HepG2 (cell line): ENCODE measurements at regions not wholly inside any gene's neighbourhood (a gene's known extent, or its start where the extent isn't known, plus 50 kb on each side); places are given as distances from the start of the nearest gene placed in this dataset.

ENCODE experiments used
- ASH2L ChIP-seq: fragments of 300-600, 200-600 bp; sonication (generic); IDR thresholded peaks from 2 replicates; pipeline ENCODE4 v1.7.0; 2017; ENCODE audit warnings: low read depth, mild to moderate bottlenecking, moderate library complexity, mixed read lengths, low read length; ENCODE audit not compliant: insufficient read length
- ATAD3A ChIP-seq: sonication (generic); formaldehyde crosslinking; IDR thresholded peaks from 2 replicates; pipeline ENCODE4 v1.4.0; 2020; ENCODE audit warnings: missing genetic modification reagents
- CAMTA2 ChIP-seq: sonication (generic); formaldehyde crosslinking; IDR thresholded peaks from 2 replicates; pipeline ENCODE4 v1.4.0; 2020; ENCODE audit warnings: mild to moderate bottlenecking, missing genetic modification reagents, borderline replicate concordance
- DPF2 ChIP-seq: sonication (generic); formaldehyde crosslinking; IDR thresholded peaks from 2 replicates; pipeline ENCODE4 v1.4.0; 2020; ENCODE audit warnings: mild to moderate bottlenecking, low read depth, missing genetic modification reagents, borderline replicate concordance
- ETS1 ChIP-seq: sonication (generic); formaldehyde crosslinking; IDR thresholded peaks from 2 replicates; pipeline ENCODE4 v1.4.0; 2020; ENCODE audit warnings: missing genetic modification reagents
- ISL2 ChIP-seq: sonication (generic); formaldehyde crosslinking; IDR thresholded peaks from 2 replicates; pipeline ENCODE4 v1.5.0; 2020; ENCODE audit warnings: missing genetic modification reagents
- TBP ChIP-seq: sonication (generic); formaldehyde crosslinking; IDR thresholded peaks from 2 replicates; pipeline ENCODE4 v1.5.0; 2020; ENCODE audit warnings: missing genetic modification reagents
- THAP11 ChIP-seq: IDR thresholded peaks from 2 replicates; pipeline ENCODE4 v1.6.1; 2016; ENCODE audit warnings: missing biosample characterization, missing genetic modification reagents
- TF ChIP-seq, protein P1 (sequence below): sonication (generic); formaldehyde crosslinking; IDR thresholded peaks from 2 replicates; pipeline ENCODE4 v1.8.1; 2023; ENCODE audit warnings: mild to moderate bottlenecking, missing genetic modification reagents
- TF ChIP-seq, protein P2 (sequence below): sonication (generic); formaldehyde crosslinking; IDR thresholded peaks from 2 replicates; pipeline ENCODE4; 2020; ENCODE audit warnings: missing genetic modification reagents, mild to moderate bottlenecking, borderline replicate concordance

DNA sequence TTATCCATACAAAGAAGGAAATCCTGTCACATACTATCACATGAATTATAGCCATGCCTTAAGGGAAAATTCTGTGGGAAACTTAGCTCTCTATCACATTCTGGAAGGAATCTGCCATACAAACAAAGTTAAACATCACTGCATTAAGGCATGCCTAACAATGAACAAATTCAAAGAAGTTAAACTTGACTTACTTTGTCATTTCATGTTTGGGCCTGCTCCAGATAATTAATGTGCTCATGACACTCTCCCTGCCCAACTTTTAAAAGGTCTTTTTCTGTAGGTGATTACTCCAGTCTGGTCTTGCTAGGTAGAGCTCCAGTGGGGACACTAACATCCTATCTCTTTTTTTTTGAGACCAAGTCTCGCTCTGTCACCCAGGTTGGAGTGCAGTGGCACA, 230.5 kb downstream of the AEBP2 start (continued):
- TF ChIP-seq THAP11 (CRISPR knock-in tag) (no peak), ATAD3A (CRISPR knock-in tag) (no peak), CAMTA2 (CRISPR knock-in tag) (no peak), DPF2 (CRISPR knock-in tag) (no peak), ISL2 (CRISPR knock-in tag) (no peak), ASH2L (no peak), ETS1 (CRISPR knock-in tag) (no peak), TBP (CRISPR knock-in tag) (no peak)
- TF ChIP-seq, protein P1, sequence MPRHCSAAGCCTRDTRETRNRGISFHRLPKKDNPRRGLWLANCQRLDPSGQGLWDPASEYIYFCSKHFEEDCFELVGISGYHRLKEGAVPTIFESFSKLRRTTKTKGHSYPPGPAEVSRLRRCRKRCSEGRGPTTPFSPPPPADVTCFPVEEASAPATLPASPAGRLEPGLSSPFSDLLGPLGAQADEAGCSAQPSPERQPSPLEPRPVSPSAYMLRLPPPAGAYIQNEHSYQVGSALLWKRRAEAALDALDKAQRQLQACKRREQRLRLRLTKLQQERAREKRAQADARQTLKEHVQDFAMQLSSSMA (CRISPR knock-in tag), result no peak
- TF ChIP-seq, protein P2, sequence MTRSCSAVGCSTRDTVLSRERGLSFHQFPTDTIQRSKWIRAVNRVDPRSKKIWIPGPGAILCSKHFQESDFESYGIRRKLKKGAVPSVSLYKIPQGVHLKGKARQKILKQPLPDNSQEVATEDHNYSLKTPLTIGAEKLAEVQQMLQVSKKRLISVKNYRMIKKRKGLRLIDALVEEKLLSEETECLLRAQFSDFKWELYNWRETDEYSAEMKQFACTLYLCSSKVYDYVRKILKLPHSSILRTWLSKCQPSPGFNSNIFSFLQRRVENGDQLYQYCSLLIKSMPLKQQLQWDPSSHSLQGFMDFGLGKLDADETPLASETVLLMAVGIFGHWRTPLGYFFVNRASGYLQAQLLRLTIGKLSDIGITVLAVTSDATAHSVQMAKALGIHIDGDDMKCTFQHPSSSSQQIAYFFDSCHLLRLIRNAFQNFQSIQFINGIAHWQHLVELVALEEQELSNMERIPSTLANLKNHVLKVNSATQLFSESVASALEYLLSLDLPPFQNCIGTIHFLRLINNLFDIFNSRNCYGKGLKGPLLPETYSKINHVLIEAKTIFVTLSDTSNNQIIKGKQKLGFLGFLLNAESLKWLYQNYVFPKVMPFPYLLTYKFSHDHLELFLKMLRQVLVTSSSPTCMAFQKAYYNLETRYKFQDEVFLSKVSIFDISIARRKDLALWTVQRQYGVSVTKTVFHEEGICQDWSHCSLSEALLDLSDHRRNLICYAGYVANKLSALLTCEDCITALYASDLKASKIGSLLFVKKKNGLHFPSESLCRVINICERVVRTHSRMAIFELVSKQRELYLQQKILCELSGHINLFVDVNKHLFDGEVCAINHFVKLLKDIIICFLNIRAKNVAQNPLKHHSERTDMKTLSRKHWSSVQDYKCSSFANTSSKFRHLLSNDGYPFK (CRISPR knock-in tag), result no peak
